ENCODE measurements at regions not wholly inside any gene's neighbourhood (a gene's known extent, or its start where the extent isn't known, plus 50 kb on each side); places are given as distances from the start of the nearest gene placed in this dataset.

DNA sequence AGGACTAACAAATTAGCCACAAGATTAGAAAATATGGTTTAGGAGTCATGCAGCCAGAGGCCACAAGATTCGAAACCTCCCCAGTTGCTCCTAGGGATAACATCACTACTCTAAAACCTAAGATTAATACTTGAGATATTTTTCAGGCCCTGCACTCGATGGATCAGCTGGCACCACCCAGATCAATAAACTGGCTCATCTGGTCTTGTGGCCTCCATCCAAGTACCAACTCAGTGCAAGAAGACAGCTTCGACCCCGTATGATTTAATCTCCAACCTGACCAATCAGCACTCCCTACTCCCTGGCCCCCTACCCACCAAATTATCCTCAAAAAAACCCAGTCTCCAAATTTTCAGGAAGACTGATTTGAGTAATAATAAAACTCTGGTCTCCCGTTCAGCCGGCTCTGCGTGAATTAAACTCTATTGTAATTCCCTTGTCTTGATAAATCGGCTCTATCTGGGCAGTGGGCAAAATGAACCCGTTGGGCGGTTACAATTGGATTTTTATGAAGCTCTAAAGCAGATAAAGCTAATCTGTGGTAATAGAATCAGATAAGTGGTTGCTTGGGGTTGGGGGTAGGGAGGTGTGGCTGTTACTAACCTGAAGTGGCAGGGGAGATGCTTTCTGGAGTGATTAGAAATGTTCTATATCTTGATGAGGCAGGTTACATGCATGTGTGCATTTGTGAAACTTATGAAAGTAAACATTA lies 91.8 kb upstream of the ATXN3L start:
- TF ChIP-seq CTCF (IDR thresholded peaks at IDR 0.05), result no peak
- TF ChIP-seq EP300 (IDR thresholded peaks at IDR 0.05), result no peak

Measured in stomach (tissue), 4 donors.